HG03025 (cell line): ENCODE measurements at regions not wholly inside any gene's neighbourhood (a gene's known extent, or its start where the extent isn't known, plus 50 kb on each side); places are given as distances from the start of the nearest gene placed in this dataset.
A peak's percentile ranks its signal among the peaks of the same experiment; 100 is the strongest.
"Not testable (repeated sequence)": the region's sequence is repeated elsewhere in the genome, so short reads cannot be mapped to it uniquely, and the experiment has no call there.

Experiments
- ATAC-seq: cut with Tn5 transposase; IDR thresholded peaks from one replicate; pipeline ENCODE4 v1.9.1; 2021; ENCODE audit warnings: mild to moderate bottlenecking, moderate library complexity; ENCODE audit not compliant: unreplicated experiment, low FRiP score

DNA sequence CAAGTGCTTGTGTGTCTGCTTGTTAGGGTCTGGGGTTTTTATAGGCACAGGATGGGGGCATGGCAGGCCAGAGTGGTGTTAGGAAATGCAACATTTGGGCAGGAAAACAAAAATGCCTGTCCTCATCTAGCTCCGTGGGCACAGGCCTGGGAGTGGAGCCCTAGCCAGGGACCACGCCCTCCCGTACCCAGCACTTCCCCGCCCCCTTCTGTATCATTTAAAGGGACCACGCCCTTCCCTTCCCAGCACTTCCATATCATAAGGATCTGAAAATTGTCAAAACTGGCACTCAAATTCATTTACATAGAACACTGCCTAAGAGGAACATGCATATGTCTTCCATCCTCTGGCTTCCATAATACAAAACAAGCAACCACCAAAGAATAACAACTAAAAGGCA is 185.8 kb downstream of the B3GLCT start:
- ATAC-seq, result no peak

DNA sequence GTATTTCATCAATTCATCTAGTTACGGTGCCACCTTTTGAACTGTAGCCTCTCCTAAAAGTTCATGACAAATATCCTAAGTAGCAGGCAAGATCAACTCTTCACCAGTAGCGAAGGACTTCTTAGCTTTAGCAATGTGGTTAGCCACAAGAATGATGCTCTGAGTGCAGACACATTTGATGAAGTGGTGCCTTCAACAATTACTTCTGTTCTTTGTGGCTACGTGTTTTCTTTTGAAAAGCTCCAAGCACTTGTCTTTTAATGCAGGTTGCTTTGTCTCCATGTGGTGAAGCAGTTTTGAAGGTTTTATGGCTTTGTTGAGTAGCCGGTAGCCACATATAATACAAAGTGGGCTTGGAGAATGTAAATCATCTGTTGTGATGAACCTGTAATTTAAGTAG is 194.7 kb downstream of the B3GLCT start:
- no peak for ATAC-seq

DNA sequence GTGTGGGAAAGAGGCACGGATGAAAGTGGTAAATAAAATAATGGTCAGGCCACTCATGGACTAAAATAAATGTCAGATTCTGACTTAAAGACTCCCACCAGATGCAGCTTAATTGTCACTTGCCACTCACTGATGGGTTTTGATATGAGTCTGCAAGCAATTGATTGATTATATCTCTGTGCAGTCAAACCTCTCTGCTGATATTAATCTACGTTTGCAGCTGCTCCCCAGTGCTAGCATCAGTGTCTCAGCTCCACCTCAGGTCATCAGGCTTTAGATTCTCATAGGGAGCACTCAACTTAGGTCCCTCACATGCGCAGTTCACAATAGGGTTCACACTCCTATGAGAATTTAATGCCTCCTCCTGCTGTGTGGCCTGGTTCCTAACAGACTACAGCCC is 195.3 kb downstream of the B3GLCT start:
- no peak for ATAC-seq

DNA sequence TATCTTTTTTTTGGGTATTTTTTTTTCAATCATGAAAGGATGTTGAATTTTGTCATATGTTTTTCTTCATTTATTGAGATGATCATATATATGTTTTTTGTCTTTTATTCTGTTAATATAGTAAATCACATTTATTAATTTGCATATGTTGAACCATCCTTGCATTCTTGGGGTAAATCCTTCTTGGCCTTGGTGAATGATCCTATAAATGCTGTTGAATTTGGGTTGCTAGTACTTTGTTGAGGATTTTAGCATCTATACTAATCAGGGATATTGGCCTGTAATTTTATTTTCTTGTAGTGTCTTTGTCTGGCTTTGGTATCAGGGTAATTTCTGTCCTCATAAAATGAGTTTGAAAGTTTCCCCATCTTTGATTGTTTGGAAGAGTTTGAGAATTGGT is 199.9 kb downstream of the B3GLCT start:
- no peak for ATAC-seq

DNA sequence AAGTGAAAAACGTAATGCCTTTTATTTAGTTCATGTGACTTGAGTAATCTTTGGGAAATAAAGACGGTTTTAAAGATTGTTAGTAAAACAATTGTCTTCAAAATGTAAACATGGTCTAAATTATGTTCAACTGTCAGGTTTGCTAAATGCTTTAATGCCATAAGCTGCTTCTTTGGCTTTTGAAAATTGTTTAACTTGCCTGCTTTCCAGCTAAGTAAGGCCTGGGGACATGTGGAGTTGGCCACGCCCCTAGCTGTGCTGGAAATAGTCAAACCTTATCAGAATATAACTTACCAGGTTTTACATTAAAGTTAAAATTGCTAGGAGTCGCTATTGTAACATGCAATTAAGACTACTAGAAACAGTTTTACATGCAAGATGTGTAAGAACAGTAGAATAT is 203.9 kb downstream of the B3GLCT start:
- ATAC-seq, result not testable (repeated sequence)

DNA sequence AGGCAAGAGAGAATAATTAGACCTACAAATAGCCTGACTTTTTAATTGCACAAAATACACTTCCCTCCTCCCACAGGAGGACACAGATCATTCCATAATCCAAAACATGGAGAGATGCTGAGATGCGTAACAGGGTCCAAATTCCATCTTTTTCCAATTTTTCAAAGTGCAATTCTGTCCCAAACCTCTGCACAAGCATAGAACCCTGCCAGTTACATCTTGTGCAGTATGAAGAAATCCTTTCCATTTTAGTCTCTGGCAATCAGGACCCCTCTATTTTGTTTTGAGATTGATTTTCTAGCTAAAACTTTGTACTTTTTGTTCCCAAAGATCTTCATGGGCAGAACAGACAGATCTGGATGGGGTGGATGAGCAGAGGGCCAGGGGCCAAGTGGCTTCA is 209.2 kb downstream of the B3GLCT start:
- no peak for ATAC-seq

DNA sequence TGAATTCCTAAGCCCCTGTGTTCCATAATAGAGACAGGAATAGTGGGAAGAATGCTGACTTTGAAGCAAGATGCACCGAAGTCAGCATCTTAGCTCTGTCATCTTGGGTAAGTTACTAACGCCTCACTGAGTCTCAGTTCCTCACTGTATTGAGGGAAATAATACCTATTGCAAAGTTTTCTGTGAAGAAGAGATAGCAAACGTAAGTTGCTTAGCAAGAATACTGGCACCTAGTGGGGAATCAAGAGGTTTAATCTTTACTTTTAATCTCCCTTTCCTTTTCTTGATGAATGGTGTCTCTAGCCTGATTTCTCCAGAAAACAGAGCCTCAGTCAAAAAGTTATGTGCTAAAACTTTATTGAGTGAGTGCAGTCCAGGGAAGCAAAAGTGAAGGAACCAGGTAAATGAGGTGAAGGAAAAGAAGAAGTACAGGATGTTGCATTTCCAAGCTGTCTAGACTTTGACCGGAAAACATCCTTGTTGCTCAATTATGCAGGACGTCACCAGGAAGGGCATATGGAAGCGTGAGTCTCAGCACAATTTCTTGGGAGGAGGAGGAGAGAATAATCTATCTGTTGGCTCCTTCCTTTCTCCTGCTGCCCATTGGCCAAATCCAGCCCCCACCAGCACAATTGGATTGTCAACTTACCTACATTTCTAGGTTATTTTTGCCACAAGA is 210.0 kb downstream of the B3GLCT start:
- no peak for ATAC-seq

DNA sequence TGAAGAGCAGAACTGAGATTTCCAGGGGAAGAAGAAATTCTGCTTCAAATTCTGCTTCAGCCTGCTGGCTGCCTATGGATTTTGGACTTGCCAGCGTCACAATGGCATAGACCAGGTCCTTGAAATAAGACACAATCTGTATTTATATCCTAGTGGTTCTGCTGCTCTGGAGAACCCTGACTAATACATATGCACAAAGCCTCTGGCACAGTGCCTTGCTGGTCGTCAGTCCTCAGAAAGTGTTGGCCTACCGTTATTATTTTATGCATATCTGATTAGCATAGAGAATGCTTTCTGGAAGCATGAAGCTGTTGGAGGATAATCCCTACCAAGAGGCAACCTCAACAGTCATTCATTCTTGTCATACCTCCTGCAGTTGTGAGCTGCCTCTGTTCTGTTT is 213.7 kb downstream of the B3GLCT start:
- no peak for ATAC-seq

DNA sequence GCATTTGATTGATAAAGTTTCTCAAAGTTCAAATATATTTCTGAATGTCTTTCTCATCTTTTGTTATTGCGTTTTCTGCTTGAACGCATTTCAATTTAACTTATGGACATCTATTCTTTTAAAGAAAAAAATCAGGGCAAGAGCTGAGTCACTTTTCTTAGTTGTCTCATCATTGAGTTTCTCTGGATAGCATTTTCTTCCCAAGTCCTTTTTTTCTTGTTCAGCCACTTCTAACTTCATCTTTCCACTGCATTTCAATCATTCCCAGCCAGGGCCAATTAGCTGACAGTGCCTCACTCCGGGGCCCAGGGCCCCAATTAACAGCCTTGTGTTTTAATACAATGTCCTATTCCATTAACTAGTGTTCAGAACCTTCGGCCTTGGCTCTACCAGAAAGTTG is 216.3 kb downstream of the B3GLCT start:
- no peak for ATAC-seq

DNA sequence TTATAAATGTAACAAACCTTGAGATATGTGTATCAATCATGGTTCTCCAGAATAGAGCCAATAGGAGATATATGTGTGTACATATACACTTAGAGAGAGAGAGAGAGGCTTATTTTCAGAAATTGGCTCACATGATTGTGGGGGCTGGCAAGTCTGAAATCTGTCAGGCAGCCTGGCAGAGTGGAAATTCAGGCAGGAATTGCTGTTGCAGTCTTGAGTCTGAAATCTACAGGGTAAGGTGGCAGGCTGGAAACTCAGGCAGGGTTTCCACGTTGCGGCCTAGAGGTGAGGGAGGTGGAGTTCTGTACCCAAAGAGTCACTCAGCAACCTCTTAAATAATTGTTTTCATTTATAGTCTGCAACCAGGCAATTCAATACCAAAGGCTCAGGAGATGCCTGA is 218.4 kb downstream of the B3GLCT start:
- ATAC-seq, result no peak

DNA sequence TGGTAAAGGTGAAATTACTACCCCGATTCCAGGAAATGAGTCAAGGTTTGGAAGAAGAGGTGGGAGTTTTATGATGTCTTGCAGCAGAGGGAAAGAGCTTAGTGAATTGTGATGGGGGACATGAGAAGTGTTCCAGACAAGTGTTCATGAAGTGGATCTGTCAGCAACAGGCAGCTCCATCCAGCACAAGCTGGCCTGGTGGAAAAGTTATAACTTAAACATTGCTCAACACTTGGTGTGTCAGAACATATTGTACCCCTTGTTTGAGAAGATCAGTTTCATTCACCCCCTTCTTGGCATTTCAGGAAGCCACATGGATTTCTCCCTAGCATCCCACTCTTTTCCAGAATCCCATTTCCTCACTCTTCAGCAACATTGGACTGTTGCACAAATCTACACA is 222.0 kb downstream of the B3GLCT start:
- no peak for ATAC-seq

DNA sequence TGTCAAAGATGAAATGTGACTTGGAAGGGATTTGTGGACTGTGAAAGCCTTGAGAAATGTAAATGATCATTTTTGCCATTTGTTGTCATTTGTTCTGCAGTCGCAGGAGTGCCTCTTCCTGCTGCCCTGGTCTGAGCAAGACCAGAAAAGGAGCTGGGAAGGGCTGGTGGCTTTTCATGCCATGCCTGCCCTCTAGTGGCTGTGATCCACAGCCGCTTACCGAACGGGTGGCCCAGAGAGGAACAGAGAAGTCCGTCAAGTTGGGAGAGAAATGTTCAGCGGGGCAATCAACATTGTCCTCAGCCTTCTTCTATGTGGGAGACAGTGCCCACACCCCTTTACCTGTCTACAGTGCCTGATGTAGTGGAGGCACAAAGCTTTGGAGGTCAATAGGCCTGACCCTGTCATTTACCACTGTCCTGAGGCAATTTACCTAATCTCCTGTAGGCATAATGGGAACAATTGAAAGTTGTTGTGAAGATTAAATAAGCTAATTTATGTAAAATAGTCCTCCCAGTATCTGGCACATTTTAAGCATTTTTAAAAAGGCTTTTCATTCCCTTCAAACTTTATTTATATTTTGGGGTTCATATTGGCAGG is 224.5 kb downstream of the B3GLCT start:
- peak; percentile 94 for ATAC-seq

DNA sequence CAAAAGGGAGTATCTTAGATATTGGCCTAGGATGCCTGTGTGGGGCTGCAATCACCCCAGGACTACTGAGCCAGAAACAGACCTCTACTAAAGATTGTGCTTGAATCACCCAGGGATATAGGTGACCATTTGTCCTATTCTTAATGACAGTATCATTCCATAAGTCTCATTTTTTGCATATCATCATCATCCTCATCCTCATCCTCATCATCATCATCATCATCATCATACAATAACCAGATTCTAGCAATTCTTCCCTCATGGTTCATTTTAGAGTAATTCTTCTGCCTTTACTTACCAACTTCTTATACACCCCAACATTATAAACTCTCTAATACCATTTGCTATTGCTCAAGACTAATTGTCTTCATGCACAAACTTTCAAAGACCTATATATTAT is 226.6 kb downstream of the B3GLCT start:
- ATAC-seq, result no peak

DNA sequence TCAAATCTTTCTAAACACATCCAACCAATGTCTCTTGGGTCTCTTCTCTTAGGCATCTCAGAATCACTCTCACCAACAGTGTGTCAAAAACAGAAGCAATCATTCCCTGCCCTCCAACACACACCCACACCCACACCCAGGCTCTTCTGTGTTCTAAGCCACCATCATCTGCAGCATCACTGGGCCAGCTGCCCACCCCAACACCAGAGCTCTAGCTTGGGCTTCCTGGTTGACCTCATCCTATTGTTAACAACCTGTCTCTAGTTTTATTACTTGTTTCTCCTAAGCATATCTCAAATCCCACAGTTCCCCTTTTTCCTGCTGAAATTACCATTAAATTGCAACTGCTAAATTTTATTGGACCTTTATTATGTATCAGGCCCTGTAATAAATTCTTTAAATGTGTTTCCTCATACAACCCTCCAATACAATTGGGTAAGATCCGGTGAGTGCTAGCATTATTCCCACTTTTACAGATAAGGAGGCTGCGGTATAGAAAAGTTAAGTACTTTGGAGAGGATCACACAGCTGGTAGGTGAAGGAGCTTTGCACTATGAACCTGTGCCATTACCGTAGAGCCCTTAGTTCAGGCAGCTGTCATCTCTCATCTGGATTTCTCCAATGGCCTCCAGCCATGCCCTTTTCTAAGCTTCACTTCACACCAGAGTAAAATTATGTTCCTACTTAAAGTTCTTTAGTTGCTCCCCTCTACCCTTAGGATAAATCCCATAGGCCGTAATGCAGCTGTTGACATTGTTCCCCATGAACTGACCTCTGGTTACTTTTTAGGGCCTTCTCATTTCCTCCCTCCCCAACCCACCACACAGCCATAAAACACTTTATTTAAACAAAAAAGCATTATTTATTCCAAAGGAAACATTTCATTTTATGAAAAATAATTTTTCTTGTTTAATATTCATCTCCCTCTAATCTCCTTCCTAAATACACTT is 227.7 kb downstream of the B3GLCT start:
- no peak for ATAC-seq

DNA sequence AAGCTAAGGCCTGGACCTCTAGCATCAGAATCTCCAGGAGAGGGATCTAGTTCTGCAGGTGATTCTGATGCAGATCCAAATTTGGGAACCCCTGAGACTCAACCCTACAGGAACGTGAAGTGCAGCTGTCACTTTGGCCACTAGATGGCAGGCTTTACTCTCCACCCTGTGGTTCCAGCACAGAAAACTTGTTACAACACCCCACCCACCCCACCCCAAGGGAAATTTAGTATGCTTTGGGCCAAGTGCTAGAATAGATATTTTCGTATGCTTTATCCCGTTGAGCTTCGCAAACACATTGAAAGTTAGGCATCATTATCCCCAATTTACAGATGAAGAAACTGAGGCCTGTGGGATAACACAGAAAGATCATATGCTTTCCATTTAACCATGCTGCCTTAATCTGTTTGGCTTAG is 232.0 kb downstream of the B3GLCT start:
- ATAC-seq, result peak; percentile 68

DNA sequence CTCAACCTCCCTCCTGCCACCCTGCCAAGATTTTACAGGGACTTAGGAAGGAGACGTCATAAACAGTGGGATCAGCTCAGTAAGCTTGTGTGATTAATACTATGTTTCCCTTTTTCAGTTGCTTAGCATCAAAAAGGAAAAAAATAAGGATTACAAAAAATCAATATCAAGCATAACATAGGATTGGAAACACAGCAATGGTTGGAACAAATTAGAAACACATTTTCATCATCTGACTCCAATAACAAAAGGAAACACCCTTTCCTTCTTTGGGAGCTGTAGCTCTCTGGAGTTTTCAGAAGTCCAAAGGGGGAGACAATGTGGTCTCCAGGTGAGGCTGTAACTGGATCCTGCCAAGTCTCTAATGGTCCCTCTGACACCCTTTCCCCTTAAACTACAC is 233.4 kb downstream of the B3GLCT start:
- no peak for ATAC-seq

DNA sequence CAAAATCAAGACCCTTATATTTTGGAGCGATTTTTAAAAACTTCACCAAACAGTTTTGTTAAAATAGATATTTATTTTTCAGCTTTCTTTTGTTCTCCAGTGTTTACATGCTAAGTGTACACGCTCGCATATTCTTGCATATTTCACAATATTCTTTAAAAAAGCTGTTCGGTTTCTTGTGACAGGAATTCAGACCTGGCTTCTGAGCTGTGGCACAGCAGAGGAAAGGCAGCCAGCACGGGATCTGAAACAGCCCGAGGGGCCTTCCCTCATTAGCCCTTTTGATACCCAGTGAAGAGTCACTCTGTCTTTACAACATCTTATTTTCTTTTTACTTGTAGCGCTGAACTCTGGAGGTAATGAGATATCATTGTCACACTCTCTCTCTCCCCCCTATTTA is 234.0 kb downstream of the B3GLCT start:
- no peak for ATAC-seq

DNA sequence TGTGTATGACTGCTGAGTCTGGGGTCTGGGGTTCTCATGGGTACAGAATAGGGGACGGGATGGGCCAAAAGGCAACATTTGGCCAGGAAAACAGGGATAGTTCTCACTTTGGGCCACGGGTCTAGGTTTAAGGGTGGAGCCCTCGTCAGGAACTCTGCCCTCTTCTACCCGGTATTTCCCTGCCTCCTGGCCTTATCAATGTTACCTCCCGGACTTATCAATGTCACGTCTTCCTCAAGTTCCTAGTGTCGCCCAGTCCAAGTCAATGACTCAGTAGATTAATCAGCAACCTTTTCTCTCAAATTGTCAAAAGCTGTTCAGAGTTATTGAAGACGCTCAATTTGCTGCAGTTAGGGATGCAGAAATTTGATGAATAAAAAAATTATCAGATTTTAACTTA is 234.8 kb downstream of the B3GLCT start:
- ATAC-seq, result no peak

DNA sequence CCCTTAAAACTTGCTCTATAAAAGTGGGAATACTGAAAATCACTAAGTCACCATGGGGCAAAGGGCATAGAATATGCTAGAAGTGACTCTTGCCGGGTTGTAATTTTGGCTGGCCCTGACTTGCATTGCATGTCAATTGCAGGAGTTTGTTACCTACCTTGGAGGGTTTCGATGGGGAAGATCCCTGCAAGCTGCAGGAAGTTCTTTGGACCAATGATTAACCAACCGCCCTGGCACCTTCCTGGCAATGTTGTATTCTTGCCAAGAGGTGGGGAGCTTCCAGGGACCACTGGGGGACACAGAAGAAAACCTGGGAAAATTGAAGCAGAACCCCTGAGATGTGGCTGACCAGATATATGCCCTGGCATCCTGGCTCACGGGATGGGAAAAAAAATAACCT is 235.8 kb downstream of the B3GLCT start:
- no peak for ATAC-seq

DNA sequence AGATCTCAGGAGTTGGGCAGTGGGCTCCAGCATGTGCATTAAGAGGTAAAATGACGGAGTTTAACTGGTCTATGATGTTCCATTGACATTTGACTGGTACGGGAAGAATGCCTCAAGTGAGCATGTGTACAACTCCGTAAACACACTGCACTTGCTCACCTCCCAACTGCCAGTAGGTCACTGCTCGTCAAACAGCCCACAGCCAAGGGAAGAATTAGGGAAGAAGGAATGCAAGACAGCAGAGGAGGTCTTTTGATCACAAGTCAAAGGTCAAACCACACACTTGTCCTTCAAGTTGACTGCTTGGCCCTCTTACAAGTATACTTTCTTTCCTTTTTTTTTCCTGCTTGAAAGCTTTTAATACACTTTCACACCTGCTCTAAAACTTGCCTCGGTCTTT is 236.7 kb downstream of the B3GLCT start:
- no peak for ATAC-seq

DNA sequence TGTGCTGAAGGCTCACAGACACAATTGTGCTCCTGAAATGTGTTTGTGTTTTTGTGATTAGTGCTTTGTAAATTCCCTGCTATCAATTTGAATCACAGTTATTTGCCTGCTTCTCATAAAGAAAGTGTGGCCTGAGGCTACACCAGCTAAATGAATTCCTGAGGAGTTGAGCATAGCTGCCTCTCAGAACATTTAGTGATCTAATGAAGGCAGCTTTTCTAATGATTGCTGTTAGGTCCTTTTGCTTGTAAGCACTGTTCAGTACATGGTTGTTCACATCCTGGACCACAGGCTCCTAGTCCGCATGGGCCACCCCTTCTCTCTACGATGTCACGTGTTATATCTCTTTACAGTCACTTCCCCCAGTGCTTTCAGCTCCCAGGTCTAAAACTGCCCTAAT is 238.2 kb downstream of the B3GLCT start:
- ATAC-seq, result no peak

DNA sequence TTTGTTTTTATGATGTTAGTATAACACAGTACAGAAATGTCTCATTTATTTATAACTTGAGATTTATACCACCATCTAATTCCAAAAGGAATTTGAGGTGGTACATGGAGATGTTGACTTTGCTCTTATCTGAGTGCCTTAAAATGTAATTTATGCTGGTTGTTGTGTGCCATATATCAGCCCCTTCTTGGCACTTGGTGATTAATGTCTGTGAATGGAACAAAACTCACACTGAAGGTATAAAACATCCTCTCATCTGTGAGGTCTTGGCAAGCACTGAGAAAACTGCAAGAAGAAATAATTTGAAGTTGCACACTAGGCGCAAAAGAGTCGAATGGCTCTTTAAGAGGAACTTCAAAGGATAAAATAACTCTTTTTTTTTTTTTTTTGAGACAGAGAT is 240.4 kb downstream of the B3GLCT start:
- ATAC-seq, result no peak
